ENCODE measurements at regions not wholly inside any gene's neighbourhood (a gene's known extent, or its start where the extent isn't known, plus 50 kb on each side); places are given as distances from the start of the nearest gene placed in this dataset.

DNA sequence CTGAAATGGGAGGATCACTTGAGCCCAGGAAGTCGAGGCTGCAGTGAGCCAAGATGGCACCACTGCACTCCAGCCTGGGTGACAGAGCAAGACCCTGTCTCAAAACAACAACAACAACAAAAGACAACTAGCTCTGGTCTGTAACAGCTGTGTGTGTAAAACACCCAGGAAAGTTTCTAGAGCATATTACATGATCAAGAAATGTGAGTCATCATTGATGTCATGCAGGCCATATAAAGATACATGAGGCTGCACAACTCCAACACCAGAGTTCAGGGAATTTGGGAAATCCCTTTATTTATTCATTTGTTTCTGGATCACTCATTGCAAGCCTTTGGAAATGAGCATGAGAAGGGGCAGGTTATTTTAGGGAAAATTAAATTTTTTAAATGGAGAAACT lies 50.3 kb upstream of the CTPS1 start:
- H3K4me1 ChIP-seq (replicated peaks in 1 of 2; ENCODE audit: control insufficient read depth in 2 of 2, insufficient read depth in 2 of 2, low read length in 2 of 2): peaks cover 0 to 3% of the 10 kb centered on the region in 2 experiments; a peak in 1 of 5 replicates
- FAIRE-seq: no peak
- H3K9me3 ChIP-seq (replicated peaks; ENCODE audit: control insufficient read depth, insufficient read depth, low read depth, low read length): no peaks in the 10 kb centered on the region
- 8% methylated on average over 1 of the region's 1 CpG for whole genome bisulfite sequencing (ENCODE audit: insufficient coverage, low coverage, missing lambda C conversion rate)
- TF ChIP-seq MCM2 (IDR thresholded peaks at IDR 0.05; ENCODE audit: low read depth) (no peak), ADNP (tag; IDR thresholded peaks at IDR 0.05) (no peak), FOSL1 (tag; conservative IDR thresholded peaks at IDR 0.05) (peak; percentile 48; the same call in 1 of the 2 replicates), POLR3A (IDR thresholded peaks at IDR 0.05; ENCODE audit: borderline replicate concordance, extremely low read depth, insufficient read depth, insufficient read length) (peak; percentile 10), TAL1 (IDR thresholded peaks at IDR 0.05) (no peak), JUN (IDR thresholded peaks at IDR 0.05; ENCODE audit: borderline replicate concordance, low read depth, low read length) (peak; percentile 55; the same call in 1 of the 2 replicates), JUN (CRISPR knock-in tag; IDR thresholded peaks at IDR 0.05; ENCODE audit: borderline replicate concordance) (no peak), JUND (IDR thresholded peaks at IDR 0.05; ENCODE audit: borderline replicate concordance, low read depth, low read length) (peak; percentile 39; the same call in 1 of the 2 replicates), JUND (tag; IDR thresholded peaks at IDR 0.05; ENCODE audit: borderline replicate concordance, low read depth, low read length) (0 out of 3 replicates have a peak, but pooled peaks have one; percentile 39), STAT5B (CRISPR knock-in tag; IDR thresholded peaks at IDR 0.05) (no peak), HMG20A (CRISPR knock-in tag; conservative IDR thresholded peaks at IDR 0.05) (no peak)
- TF ChIP-seq, protein P1, sequence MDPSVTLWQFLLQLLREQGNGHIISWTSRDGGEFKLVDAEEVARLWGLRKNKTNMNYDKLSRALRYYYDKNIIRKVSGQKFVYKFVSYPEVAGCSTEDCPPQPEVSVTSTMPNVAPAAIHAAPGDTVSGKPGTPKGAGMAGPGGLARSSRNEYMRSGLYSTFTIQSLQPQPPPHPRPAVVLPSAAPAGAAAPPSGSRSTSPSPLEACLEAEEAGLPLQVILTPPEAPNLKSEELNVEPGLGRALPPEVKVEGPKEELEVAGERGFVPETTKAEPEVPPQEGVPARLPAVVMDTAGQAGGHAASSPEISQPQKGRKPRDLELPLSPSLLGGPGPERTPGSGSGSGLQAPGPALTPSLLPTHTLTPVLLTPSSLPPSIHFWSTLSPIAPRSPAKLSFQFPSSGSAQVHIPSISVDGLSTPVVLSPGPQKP (CRISPR knock-in tag; IDR thresholded peaks at IDR 0.05): no peak
- TF ChIP-seq, protein P2, sequence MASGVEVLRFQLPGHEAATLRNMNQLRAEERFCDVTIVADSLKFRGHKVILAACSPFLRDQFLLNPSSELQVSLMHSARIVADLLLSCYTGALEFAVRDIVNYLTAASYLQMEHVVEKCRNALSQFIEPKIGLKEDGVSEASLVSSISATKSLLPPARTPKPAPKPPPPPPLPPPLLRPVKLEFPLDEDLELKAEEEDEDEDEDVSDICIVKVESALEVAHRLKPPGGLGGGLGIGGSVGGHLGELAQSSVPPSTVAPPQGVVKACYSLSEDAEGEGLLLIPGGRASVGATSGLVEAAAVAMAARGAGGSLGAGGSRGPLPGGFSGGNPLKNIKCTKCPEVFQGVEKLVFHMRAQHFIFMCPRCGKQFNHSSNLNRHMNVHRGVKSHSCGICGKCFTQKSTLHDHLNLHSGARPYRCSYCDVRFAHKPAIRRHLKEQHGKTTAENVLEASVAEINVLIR (CRISPR knock-in tag; IDR thresholded peaks at IDR 0.05): no peak
- TF ChIP-seq, protein P3, sequence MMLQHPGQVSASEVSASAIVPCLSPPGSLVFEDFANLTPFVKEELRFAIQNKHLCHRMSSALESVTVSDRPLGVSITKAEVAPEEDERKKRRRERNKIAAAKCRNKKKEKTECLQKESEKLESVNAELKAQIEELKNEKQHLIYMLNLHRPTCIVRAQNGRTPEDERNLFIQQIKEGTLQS (IDR thresholded peaks at IDR 0.05): peak; percentile 84
- TF ChIP-seq, protein P3 (CRISPR knock-in tag; conservative IDR thresholded peaks at IDR 0.05): no peak
- no peaks in the 10 kb centered on the region for H4K20me1 ChIP-seq (replicated peaks; ENCODE audit: control insufficient read depth, insufficient read depth, low read length)
- H3K27ac ChIP-seq (ENCODE audit: extremely low read depth, low read depth, low read length): no peak overlapping the region
- intact Hi-C loops (cut with micrococcal nuclease) (no loop called here), in situ Hi-C loops (cut with MboI) (no loop called here)
- H3K4me3 ChIP-seq: no peak overlapping the region
- no peaks in the 10 kb centered on the region for H3K79me2 ChIP-seq (ENCODE audit: control insufficient read depth, insufficient read depth, low read length)
- no peaks in the 10 kb centered on the region for H3K36me3 ChIP-seq (ENCODE audit: control insufficient read depth, insufficient read depth, low read length)
- H3K4me2 ChIP-seq (ENCODE audit: insufficient read depth, low read length): no peak overlapping the region
- ChIA-PET POLR2A (interaction anchor here (2.9 kb wide), 1 partner anchor 11 kb away, joined by 14 read pairs; no protein-coding TSS in a partner anchor), CTCF (ENCODE audit: low intra/inter-chr PET ratio) (no interaction called here)
- H2AFZ ChIP-seq (ENCODE audit: low read depth, low read length): no peak overlapping the region
- no peak for ATAC-seq
- peaks cover 0 to 2% of the 10 kb centered on the region in 2 experiments; a peak in 2 of 5 replicates for H3K27me3 ChIP-seq (ENCODE audit: control insufficient read depth in 2 of 2, insufficient read depth in 2 of 2, low read length in 2 of 2)
- no peaks in the 10 kb centered on the region for H3K9me1 ChIP-seq (ENCODE audit: control insufficient read depth, insufficient read depth, low read length)
- H3K9ac ChIP-seq (ENCODE audit: insufficient read depth in 1 of 2, low read depth in 2 of 2, low read length in 2 of 2): no peak overlapping the region
- no peak for DNase-seq (ENCODE audit: extremely low read depth in 1 of 4, low spot score in 3 of 4)
- BruUV-seq (replicated peaks): TSS peak; percentile 72

Data from K562 (cell line).